ENCODE measurements at regions not wholly inside any gene's neighbourhood (a gene's known extent, or its start where the extent isn't known, plus 50 kb on each side); places are given as distances from the start of the nearest gene placed in this dataset.

GRCh38 chr10:21445163-21445562 lies 80.3 kb downstream of the SKIDA1 start:
- TF ChIP-seq EP300 (IDR thresholded peaks at IDR 0.05; ENCODE audit: borderline replicate concordance) (no peak), CREB1 (IDR thresholded peaks at IDR 0.05; ENCODE audit: low read depth) (no peak), MAX (IDR thresholded peaks at IDR 0.05) (no peak), RAD21 (IDR thresholded peaks at IDR 0.05; ENCODE audit: low read depth) (no peak), CEBPB (IDR thresholded peaks at IDR 0.05) (no peak), YY1 (IDR thresholded peaks at IDR 0.05; ENCODE audit: low read depth) (no peak)

Data from Ishikawa (cell line).